ENCODE measurements at regions not wholly inside any gene's neighbourhood (a gene's known extent, or its start where the extent isn't known, plus 50 kb on each side); places are given as distances from the start of the nearest gene placed in this dataset.

DNA sequence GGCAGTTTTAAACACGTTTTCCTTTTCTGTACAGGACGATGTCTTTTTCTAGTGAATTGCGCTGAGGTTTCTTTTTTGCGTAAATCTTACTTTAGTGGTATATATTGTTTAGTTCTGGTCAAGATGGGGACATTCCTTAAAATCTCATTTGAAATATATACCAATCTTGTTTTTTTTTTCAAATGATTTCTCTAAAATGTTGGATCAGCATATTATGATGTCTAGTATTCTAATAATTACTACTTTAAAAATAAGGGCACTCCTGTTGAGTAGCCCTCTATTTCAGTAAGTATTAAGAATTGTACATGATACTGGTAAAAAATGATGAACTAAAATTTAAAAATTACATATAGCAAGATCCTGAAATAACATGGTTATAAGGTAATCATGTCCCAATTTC, 224.1 kb upstream of the ARHGAP24 start:
- TF ChIP-seq, protein P1, sequence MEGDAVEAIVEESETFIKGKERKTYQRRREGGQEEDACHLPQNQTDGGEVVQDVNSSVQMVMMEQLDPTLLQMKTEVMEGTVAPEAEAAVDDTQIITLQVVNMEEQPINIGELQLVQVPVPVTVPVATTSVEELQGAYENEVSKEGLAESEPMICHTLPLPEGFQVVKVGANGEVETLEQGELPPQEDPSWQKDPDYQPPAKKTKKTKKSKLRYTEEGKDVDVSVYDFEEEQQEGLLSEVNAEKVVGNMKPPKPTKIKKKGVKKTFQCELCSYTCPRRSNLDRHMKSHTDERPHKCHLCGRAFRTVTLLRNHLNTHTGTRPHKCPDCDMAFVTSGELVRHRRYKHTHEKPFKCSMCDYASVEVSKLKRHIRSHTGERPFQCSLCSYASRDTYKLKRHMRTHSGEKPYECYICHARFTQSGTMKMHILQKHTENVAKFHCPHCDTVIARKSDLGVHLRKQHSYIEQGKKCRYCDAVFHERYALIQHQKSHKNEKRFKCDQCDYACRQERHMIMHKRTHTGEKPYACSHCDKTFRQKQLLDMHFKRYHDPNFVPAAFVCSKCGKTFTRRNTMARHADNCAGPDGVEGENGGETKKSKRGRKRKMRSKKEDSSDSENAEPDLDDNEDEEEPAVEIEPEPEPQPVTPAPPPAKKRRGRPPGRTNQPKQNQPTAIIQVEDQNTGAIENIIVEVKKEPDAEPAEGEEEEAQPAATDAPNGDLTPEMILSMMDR (IDR thresholded peaks at IDR 0.05) = no peak
- H3K9me3 ChIP-seq = peaks cover 0 to 13% of the 10 kb centered on the region in 2 donors
- H3K4me1 ChIP-seq = no peaks in the 10 kb centered on the region
- H3K27ac ChIP-seq = no peak overlapping the region
- DNase-seq (ENCODE audit: low spot score in 2 of 2) = no peak
- H3K4me3 ChIP-seq = no peak overlapping the region
- H3K36me3 ChIP-seq = no peaks in the 10 kb centered on the region
- intact Hi-C loops (cut with DNase I) = no loop called here
- H3K27me3 ChIP-seq = no peaks in the 10 kb centered on the region

DNA sequence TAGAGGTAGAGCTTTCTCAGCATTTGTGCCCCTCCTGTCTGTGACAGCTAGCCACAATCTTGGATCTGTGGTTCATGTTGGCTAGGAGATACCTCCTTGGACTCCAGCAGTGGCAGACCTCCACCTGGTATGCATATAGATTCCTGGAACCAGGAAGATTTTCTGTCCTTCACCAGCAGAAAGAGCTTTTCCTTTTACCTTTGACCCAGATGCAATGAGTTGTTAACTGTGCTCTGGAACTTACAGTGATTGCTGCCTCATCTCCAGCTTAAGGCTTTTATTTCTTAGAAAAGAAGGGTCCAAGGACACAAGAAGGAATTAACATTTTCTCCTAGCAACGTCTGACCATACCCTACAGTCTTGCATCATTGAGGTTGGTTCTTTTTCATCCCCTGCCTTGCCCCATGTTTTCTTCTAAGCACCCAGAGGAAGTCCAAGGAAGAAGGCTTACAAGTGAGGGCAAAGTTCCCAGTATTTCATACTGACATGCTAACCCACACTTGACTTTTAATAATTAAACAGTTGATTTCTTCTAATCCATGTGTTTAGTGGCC, 217.1 kb upstream of the ARHGAP24 start:
- DNase-seq (ENCODE audit: low spot score in 2 of 2) = no peak
- Histone ChIP-seq H3K4me3 (no peak overlapping the region), H3K9me3 (peaks cover 0 to 13% of the 10 kb centered on the region in 2 donors), H3K4me1 (no peaks in the 10 kb centered on the region), H3K27me3 (no peaks in the 10 kb centered on the region), H3K27ac (no peak overlapping the region), H3K36me3 (no peaks in the 10 kb centered on the region)
- TF ChIP-seq, protein P1 (IDR thresholded peaks at IDR 0.05) = no peak
- intact Hi-C loops (cut with DNase I) = no loop called here

DNA sequence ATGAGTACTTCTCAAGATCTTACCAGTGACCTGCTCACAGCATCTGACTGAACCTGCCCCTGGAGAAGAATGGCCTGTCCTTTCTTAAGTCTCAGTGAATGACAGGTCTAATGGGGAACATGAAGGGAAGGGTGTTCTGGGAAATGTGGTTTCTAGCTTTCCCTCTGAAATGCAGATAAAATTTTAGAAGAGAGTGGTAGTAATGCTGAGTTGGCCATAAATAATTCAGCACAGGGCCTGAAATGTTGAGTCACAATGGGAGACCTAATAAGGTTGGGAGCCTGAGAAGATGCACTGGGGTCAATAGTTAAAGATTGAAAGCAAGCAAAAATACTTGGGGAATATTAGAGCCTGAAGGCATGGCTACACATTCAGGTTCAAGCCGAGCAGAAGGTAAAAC, 214.9 kb upstream of the ARHGAP24 start:
- TF ChIP-seq, protein P1 (IDR thresholded peaks at IDR 0.05) = no peak
- Histone ChIP-seq H3K9me3 (no peaks in the 10 kb centered on the region), H3K4me1 (no peaks in the 10 kb centered on the region), H3K27me3 (no peaks in the 10 kb centered on the region), H3K4me3 (no peak overlapping the region), H3K36me3 (no peaks in the 10 kb centered on the region), H3K27ac (no peak overlapping the region)
- no peak for DNase-seq (ENCODE audit: low spot score in 2 of 2)
- intact Hi-C loops (cut with DNase I) = no loop called here

DNA sequence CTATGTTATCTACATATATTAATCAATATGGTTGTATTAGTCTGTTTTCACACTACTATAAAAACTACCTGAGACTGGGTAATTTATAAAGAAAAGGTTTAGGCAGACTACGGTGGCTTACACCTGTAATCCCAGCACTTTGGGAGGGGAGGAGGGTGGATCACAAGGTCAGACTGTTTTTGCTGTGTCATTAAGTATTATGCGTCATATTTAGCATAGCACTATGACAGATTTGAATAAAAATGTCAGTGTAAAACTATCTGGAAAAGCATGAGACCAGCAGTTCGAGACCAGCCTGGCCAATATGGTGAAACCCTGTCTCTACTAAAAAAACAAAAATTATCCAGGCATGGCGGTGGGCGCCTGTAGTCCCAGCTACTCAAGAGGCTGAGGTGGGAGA, 209.7 kb upstream of the ARHGAP24 start:
- Histone ChIP-seq H3K36me3 (no peaks in the 10 kb centered on the region), H3K27me3 (no peaks in the 10 kb centered on the region), H3K9me3 (no peaks in the 10 kb centered on the region), H3K4me3 (no peak overlapping the region), H3K4me1 (no peaks in the 10 kb centered on the region), H3K27ac (no peak overlapping the region)
- no peak for DNase-seq (ENCODE audit: low spot score in 2 of 2)
- TF ChIP-seq, protein P1 (IDR thresholded peaks at IDR 0.05) = no peak
- intact Hi-C loops (cut with DNase I) = no loop called here

DNA sequence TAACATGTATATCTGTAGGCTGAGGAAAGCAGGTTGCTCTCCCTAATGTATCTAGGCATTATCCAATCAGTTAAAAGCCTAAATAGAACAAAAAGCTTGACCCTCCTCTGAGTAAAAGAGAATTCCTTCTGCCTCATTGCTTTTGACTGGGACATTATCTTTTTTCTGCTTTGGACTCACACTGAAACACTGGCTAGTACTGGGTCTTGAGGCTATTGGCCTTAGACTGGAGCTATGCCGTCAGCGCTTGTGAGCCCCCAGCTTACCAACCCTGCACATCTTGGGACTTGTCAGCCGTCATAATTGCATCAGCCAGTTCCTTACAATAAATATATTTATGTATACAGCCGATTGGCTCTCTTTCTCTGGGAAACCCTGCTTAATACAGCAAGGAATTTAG, 206.8 kb upstream of the ARHGAP24 start:
- Histone ChIP-seq H3K4me1 (no peaks in the 10 kb centered on the region), H3K27me3 (no peaks in the 10 kb centered on the region), H3K36me3 (no peaks in the 10 kb centered on the region), H3K9me3 (no peaks in the 10 kb centered on the region), H3K27ac (no peak overlapping the region), H3K4me3 (no peak overlapping the region)
- TF ChIP-seq, protein P1 (IDR thresholded peaks at IDR 0.05) = no peak
- intact Hi-C loops (cut with DNase I) = no loop called here
- DNase-seq (ENCODE audit: low spot score in 2 of 2) = no peak

DNA sequence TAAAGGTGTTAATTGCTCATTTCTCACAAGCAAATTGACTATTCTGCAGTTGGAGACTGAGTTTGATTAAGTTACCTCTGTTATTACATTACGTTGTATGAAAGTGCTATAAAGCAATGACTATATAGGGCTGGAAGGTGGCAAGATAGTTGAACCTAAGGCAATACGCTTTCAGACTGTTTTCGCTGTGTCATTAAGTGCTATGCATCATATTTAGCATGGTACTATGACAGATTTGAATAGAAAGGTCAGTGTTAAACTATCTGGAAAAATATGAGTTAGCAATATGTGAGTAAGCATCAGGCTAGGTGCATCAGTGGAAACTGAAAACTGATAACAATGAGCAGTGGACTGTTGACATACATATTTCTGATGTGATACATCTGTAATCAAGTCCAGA, 206.0 kb upstream of the ARHGAP24 start:
- Histone ChIP-seq H3K4me1 (no peaks in the 10 kb centered on the region), H3K36me3 (no peaks in the 10 kb centered on the region), H3K27ac (no peak overlapping the region), H3K4me3 (no peak overlapping the region), H3K9me3 (no peaks in the 10 kb centered on the region), H3K27me3 (no peaks in the 10 kb centered on the region)
- no peak for DNase-seq (ENCODE audit: low spot score in 2 of 2)
- intact Hi-C loops (cut with DNase I) = no loop called here
- TF ChIP-seq, protein P1 (IDR thresholded peaks at IDR 0.05) = no peak
